Right lobe of liver (tissue), 6 donors: ENCODE measurements at regions not wholly inside any gene's neighbourhood (a gene's known extent, or its start where the extent isn't known, plus 50 kb on each side); places are given as distances from the start of the nearest gene placed in this dataset.

Source experiments
- ATAC-seq, 4 donors: fragments of 200-7000 bp; cut with Tn5 transposase; one replicate each; pipeline ENCODE4 v1.9.1; 2020; ENCODE audit warnings: mild to moderate bottlenecking in 4 of 4, moderate library complexity in 4 of 4
- DNase-seq, 3 donors: peaks; one replicate each; pipeline ENCODE4 v3.0.0-alpha.2; 2020
- H3K27ac ChIP-seq, 3 donors: fragments of 200-600 bp; one replicate each; pipeline ENCODE4 v1.8.0; 2022
- H3K27me3 ChIP-seq, 2 donors: fragments of 200-600 bp; one replicate each; pipeline ENCODE4 v1.8.0; 2022
- H3K36me3 ChIP-seq, 4 donors: fragments of 200-600 bp; sonication (generic) in 1 of 4; one replicate each; pipeline versions ENCODE4 v1.5.1 to v1.8.0; 2017 to 2022; ENCODE audit warnings: control low read depth in 1 of 4
- H3K4me1 ChIP-seq, 4 donors: fragments of 200-600 bp; sonication (generic) in 1 of 4; one replicate each; pipeline versions ENCODE4 v1.5.1 to v1.8.0; 2017 to 2022; ENCODE audit warnings: control low read depth in 1 of 4
- H3K4me3 ChIP-seq, 3 donors: fragments of 200-600 bp; one replicate each; pipeline ENCODE4 v1.8.0; 2022
- H3K9me3 ChIP-seq, 4 donors: fragments of 200-600 bp; sonication (generic) in 1 of 4; one replicate each; pipeline versions ENCODE4 v1.5.1 to v1.8.0; 2017 to 2022; ENCODE audit warnings: control low read depth in 1 of 4
- POLR2A ChIP-seq: fragments of 450-650 bp; IDR thresholded peaks from one replicate; pipeline ENCODE4 v1.6.1; 2017; ENCODE audit warnings: antibody characterized with exemption, mild to moderate bottlenecking
- WGBS: methylation state at CpG from one replicate; pipeline ENCODE4 v1.1.6; 2018; ENCODE audit warnings: low coverage, low lambda C conversion rate; ENCODE audit not compliant: insufficient coverage; ENCODE audit errors: missing lambda C conversion rate; 5-methylcytosine and 5-hydroxymethylcytosine counted together
- intact Hi-C, 2 donors: fragments of 100-400 bp; cut with DNase I; formaldehyde crosslinking; loops; one replicate each; pipeline versions ENCODE4 v1.11.2 to v1.14.1; 2022
- TF ChIP-seq, protein P1 (sequence below), 4 donors: fragments of 200-600 bp in 3 of 4; fragments of 450-650 bp in 1 of 4; IDR thresholded peaks; one replicate each; pipeline versions ENCODE4 v1.5.1 to v1.8.0; 2016 to 2022; ENCODE audit warnings: antibody characterized with exemption in 4 of 4, mild to moderate bottlenecking in 2 of 4
- donor health status: DM: no; HTN: yes; CAD: no.
- donor health status: DM: no; HTN: no; CAD: no.
- donor health status: DM: no; HTN: no; CAD: no.
- donor health status: DM: no; HTN: yes; CAD: no.
- donor health status: DM: no; HTN: yes; CAD: no.

DNA sequence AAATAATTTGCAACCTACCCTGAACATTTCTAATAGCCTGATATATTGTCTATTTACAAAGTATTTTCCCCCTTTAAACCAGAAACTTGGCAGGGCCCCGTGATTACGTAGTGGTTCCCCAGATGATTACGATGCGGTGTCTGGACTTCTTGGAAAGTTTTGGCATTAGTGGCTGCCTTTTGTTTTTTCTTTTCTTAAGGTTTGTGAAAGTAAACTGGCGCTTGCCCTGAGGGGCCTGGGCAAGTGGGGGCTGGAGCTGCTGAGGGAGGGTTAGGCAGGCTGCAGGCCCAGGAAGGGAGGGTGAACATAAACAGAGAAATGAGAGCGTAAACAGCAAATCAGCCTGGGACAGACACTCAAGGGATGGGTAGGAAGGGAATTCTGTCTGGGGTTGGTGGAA, 123.6 kb upstream of the MSX1 start:
- H3K4me3 ChIP-seq, result no peak overlapping the region
- 79% methylated on average over 6 of the region's 6 CpGs for WGBS
- intact Hi-C loops, result no loop called here
- no peaks in the 10 kb centered on the region for H3K27me3 ChIP-seq
- no peaks in the 10 kb centered on the region for H3K4me1 ChIP-seq
- H3K36me3 ChIP-seq, result no peaks in the 10 kb centered on the region
- no peak for ATAC-seq
- no peak overlapping the region for H3K27ac ChIP-seq
- DNase-seq, result no peak
- H3K9me3 ChIP-seq, result no peaks in the 10 kb centered on the region
- TF ChIP-seq, protein P1, sequence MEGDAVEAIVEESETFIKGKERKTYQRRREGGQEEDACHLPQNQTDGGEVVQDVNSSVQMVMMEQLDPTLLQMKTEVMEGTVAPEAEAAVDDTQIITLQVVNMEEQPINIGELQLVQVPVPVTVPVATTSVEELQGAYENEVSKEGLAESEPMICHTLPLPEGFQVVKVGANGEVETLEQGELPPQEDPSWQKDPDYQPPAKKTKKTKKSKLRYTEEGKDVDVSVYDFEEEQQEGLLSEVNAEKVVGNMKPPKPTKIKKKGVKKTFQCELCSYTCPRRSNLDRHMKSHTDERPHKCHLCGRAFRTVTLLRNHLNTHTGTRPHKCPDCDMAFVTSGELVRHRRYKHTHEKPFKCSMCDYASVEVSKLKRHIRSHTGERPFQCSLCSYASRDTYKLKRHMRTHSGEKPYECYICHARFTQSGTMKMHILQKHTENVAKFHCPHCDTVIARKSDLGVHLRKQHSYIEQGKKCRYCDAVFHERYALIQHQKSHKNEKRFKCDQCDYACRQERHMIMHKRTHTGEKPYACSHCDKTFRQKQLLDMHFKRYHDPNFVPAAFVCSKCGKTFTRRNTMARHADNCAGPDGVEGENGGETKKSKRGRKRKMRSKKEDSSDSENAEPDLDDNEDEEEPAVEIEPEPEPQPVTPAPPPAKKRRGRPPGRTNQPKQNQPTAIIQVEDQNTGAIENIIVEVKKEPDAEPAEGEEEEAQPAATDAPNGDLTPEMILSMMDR (IDR thresholded peaks at IDR 0.05), result no peak
- TF ChIP-seq POLR2A, result no peak

DNA sequence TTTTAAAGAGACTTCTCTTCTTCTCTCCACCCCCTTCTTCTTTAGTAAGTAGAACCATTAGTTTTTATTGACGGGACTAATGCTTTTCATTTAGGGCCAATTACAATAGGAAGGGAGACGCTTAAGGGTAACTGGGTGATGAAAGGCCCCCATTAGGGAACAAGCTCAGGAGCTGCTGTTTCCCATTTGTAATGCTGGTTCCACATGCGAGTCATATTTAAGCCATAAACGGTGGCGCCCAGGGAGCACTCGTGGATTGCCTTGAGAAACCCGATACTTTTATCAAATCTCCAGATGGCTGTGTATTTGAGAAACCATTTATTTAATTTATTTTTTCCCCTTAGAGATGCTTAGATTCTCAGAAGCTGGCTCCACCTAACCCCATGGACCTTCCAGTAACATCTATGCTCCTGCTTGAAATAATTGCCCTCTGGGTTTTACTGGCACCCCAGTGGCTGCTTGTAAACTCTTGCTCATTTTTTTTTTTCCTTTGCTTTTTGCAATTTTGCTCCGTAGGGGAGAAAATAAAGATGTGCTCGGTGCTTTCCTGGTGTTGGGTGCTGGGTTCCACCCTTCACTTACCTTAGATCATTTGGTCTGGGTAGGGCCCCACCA, 124.2 kb upstream of the MSX1 start:
- H3K36me3 ChIP-seq, result no peaks in the 10 kb centered on the region
- no peak for DNase-seq
- WGBS, result 66% methylated on average over 5 of the region's 9 CpGs

DNA sequence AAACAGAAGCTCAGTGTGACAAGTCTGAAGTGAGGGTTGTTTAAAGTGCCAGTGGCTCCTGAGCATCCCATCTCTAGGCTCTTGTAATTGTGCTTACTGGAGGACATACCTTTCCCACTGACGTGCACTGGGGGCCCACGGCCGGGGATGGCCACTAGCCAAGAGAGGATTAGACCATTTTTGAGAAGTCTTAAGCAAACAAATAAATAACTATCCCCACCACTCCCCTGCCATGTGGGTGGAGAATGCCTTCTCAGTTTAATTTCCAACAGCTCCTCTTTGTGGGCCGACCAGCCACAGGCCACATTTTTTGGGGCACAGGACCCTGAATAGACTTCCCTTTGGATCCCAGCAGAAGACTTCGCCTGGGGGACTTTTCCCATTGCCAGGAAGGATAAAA, 125.0 kb upstream of the MSX1 start:
- Histone ChIP-seq H3K9me3 (no peaks in the 10 kb centered on the region), H3K4me1 (no peaks in the 10 kb centered on the region), H3K36me3 (no peaks in the 10 kb centered on the region), H3K27ac (no peak overlapping the region), H3K4me3 (no peak overlapping the region), H3K27me3 (no peaks in the 10 kb centered on the region)
- no peak for TF ChIP-seq POLR2A
- TF ChIP-seq, protein P1 (IDR thresholded peaks at IDR 0.05), result no peak
- intact Hi-C loops, result no loop called here
- ATAC-seq, result no peak
- DNase-seq, result no peak
- 61% methylated on average over 4 of the region's 5 CpGs for WGBS

More for the DNA sequence above, 124.2 kb upstream of the MSX1 start:
- Histone ChIP-seq H3K4me3 (no peak overlapping the region), H3K4me1 (no peaks in the 10 kb centered on the region), H3K27ac (no peak overlapping the region), H3K9me3 (no peaks in the 10 kb centered on the region), H3K27me3 (no peaks in the 10 kb centered on the region)
- no peak for ATAC-seq
- intact Hi-C loops, result no loop called here
- TF ChIP-seq, protein P1 (IDR thresholded peaks at IDR 0.05), result no peak
- no peak for TF ChIP-seq POLR2A

DNA sequence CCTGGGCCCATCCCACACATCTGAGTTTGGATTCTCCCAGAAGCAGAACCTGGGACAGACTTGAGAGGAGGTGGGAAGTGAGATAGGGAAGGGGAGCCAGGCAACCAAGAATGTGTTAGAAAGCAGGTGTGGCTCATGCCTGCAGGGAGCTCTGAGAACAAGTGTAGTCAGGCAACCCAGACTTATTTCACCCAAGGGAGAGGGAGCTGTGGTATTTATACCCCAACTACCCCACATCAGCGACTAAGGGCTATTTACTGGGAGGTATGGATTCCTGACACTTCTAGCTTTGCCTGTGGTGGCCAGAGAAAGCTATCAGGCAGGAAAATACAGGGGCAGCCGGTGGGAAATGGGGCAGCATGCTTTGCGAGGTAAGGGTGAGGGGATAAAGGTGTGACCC, 125.8 kb upstream of the MSX1 start:
- ATAC-seq (no peak), DNase-seq (no peak)
- Histone ChIP-seq H3K4me1 (no peaks in the 10 kb centered on the region), H3K4me3 (no peak overlapping the region), H3K36me3 (no peaks in the 10 kb centered on the region), H3K27ac (no peak overlapping the region), H3K27me3 (no peaks in the 10 kb centered on the region), H3K9me3 (no peaks in the 10 kb centered on the region)
- 70% methylated on average over 1 of the region's 3 CpGs for WGBS
- intact Hi-C loops, result no loop called here
- TF ChIP-seq, protein P1 (IDR thresholded peaks at IDR 0.05), result no peak
- no peak for TF ChIP-seq POLR2A

DNA sequence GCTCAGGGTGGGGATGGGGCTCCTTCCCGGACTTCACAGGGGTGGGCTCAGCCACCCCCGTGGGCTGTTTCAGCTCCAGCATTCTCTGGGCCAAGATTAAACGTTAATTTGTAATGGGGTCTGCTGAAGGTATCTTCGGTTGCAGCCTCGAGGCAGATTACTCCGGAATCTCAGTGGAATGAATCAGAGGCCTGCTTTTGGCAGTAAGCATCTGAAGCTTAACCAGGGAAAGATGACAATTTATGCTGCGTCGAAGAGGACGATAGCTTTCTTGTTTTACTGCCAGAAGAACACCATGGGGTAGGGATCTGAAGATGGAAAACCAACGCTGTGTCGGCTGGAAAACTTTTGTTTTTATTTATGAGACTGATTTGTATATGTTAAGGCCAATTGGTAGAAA, 129.2 kb upstream of the MSX1 start:
- Histone ChIP-seq H3K36me3 (no peaks in the 10 kb centered on the region), H3K27ac (no peak overlapping the region), H3K27me3 (no peaks in the 10 kb centered on the region), H3K4me1 (no peaks in the 10 kb centered on the region), H3K4me3 (no peak overlapping the region), H3K9me3 (no peaks in the 10 kb centered on the region)
- ATAC-seq (no peak), DNase-seq (no peak)
- intact Hi-C loops, result no loop called here
- TF ChIP-seq, protein P1 (IDR thresholded peaks at IDR 0.05), result no peak
- no peak for TF ChIP-seq POLR2A
- 89% methylated on average over 10 of the region's 11 CpGs for WGBS
